ENCODE measurements at regions not wholly inside any gene's neighbourhood (a gene's known extent, or its start where the extent isn't known, plus 50 kb on each side); places are given as distances from the start of the nearest gene placed in this dataset.

- no peaks in the 10 kb centered on the region for H3K36me3 ChIP-seq
- H3K27me3 ChIP-seq: no peaks in the 10 kb centered on the region
- DNase-seq: no peak
- intact Hi-C loops (cut with DNase I; ENCODE audit: low total_unique reads) (no loop called here), in situ Hi-C loops (cut with MboI; ENCODE audit: low pct_ligation_motif_present in 1 of 4, low pct_unique_long_range_greater_than_20kb in 1 of 4, low sequenced_read_pairs in 3 of 4) (no loop called here)
- H3K4me3 ChIP-seq: no peak overlapping the region
- no peak overlapping the region for H3K27ac ChIP-seq
- no peaks in the 10 kb centered on the region for H3K4me1 ChIP-seq
- TF ChIP-seq POLR2A (IDR thresholded peaks at IDR 0.05): no peak
- no peak for TF ChIP-seq POLR2AphosphoS5 (IDR thresholded peaks at IDR 0.05)
- TF ChIP-seq CTCF (IDR thresholded peaks at IDR 0.05): no peak
- 61% methylated on average over 1 of the region's 1 CpG; no CpG with 5 or more reads in 1 of the 2 donors for WGBS, 2 donors (ENCODE audit: low coverage in 1 of 2)
- no peaks in the 10 kb centered on the region for H3K9me3 ChIP-seq
Observed at GRCh38 chr5:6011199-6011598, 367.1 kb downstream of the MED10 start.

- Histone ChIP-seq H3K36me3 (no peaks in the 10 kb centered on the region), H3K27me3 (no peaks in the 10 kb centered on the region), H3K4me1 (no peaks in the 10 kb centered on the region), H3K4me3 (no peak overlapping the region), H3K9me3 (no peaks in the 10 kb centered on the region), H3K27ac (no peak overlapping the region)
- no peak for TF ChIP-seq POLR2A (IDR thresholded peaks at IDR 0.05)
- no peak for TF ChIP-seq CTCF (IDR thresholded peaks at IDR 0.05)
- no peak for TF ChIP-seq POLR2AphosphoS5 (IDR thresholded peaks at IDR 0.05)
- no peak for TF ChIP-seq EP300 (IDR thresholded peaks at IDR 0.05; ENCODE audit: low read depth)
- in situ Hi-C loops (cut with MboI; ENCODE audit: low pct_ligation_motif_present in 1 of 4, low pct_unique_long_range_greater_than_20kb in 1 of 4, low sequenced_read_pairs in 3 of 4): no loop called here
- 86 to 87% methylated on average over 3 to 8 of the region's 9 CpGs for WGBS, 2 donors (ENCODE audit: low coverage in 1 of 2)
- no peak for DNase-seq
- intact Hi-C loops (cut with DNase I; ENCODE audit: low total_unique reads): no loop called here
Observed at GRCh38 chr5:6006838-6007314, 371.5 kb downstream of the MED10 start.

DNA sequence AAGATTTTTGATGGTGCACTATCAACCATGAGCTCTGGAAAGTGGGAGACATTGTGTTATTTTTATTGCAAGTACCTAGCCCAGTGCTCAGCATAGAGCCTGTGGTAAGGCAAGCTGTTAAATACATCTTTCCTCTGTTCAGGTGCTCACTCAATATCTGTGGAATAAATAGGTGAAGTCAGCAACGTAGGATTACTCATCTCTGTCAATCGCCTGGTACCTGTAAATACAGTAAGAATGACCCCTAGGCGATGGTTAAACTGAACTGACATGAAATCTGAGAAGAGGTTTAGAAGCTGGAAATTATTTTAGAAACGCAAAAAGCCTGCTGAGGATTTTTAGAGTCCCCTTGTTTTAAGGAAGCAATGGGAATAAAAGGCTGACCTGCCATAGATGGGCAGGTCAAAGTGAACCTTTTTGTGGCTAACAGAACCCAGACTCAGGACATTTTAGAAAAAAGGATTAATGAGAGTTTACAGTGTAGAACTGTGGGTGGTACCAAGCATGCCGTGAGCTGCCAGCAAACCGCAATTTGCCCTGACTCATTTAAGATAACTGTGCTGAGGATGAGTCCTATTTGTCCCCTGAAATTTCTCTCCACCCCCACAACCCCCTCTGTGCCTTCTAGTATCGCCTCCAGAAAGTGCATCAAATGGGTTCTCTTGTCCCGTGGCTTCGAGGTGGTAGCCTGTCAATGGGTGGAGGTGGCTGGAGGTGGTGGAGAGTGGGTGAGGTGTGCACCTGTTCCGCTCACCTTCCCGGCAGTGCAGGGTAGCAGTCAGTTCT is 375.1 kb downstream of the MED10 start:
- Histone ChIP-seq H3K4me1 (no peaks in the 10 kb centered on the region), H3K9me3 (no peaks in the 10 kb centered on the region), H3K27me3 (no peaks in the 10 kb centered on the region), H3K27ac (no peak overlapping the region), H3K36me3 (no peaks in the 10 kb centered on the region), H3K4me3 (no peak overlapping the region)
- 70 to 80% methylated on average over 4 to 11 of the region's 11 CpGs for WGBS, 2 donors (ENCODE audit: low coverage in 1 of 2)
- intact Hi-C loops (cut with DNase I; ENCODE audit: low total_unique reads): no loop called here
- no peak for DNase-seq
- in situ Hi-C loops (cut with MboI; ENCODE audit: low pct_ligation_motif_present in 1 of 4, low pct_unique_long_range_greater_than_20kb in 1 of 4, low sequenced_read_pairs in 3 of 4): no loop called here
- TF ChIP-seq POLR2A (IDR thresholded peaks at IDR 0.05) (no peak), EP300 (IDR thresholded peaks at IDR 0.05; ENCODE audit: low read depth) (no peak), POLR2AphosphoS5 (IDR thresholded peaks at IDR 0.05) (no peak), CTCF (IDR thresholded peaks at IDR 0.05) (no peak)

GRCh38 chr5:6000867-6001266 is 377.5 kb downstream of the MED10 start:
- Histone ChIP-seq H3K36me3 (no peaks in the 10 kb centered on the region), H3K9me3 (peaks cover 0 to 7% of the 10 kb centered on the region in 2 donors), H3K27me3 (no peaks in the 10 kb centered on the region), H3K27ac (no peak overlapping the region), H3K4me1 (no peaks in the 10 kb centered on the region), H3K4me3 (no peak overlapping the region)
- TF ChIP-seq POLR2A (IDR thresholded peaks at IDR 0.05) (no peak), EP300 (IDR thresholded peaks at IDR 0.05; ENCODE audit: low read depth) (no peak), POLR2AphosphoS5 (IDR thresholded peaks at IDR 0.05) (no peak), CTCF (IDR thresholded peaks at IDR 0.05) (no peak)
- intact Hi-C loops (cut with DNase I; ENCODE audit: low total_unique reads): no loop called here
- in situ Hi-C loops (cut with MboI; ENCODE audit: low pct_ligation_motif_present in 1 of 4, low pct_unique_long_range_greater_than_20kb in 1 of 4, low sequenced_read_pairs in 3 of 4): no loop called here
- 48 to 59% methylated on average over 2 to 6 of the region's 6 CpGs for WGBS, 2 donors (ENCODE audit: low coverage in 1 of 2)
- DNase-seq: no peak

Data from transverse colon (tissue), 4 donors.